ENCODE measurements at regions not wholly inside any gene's neighbourhood (a gene's known extent, or its start where the extent isn't known, plus 50 kb on each side); places are given as distances from the start of the nearest gene placed in this dataset.
"Not testable (repeated sequence)": the region's sequence is repeated elsewhere in the genome, so short reads cannot be mapped to it uniquely, and the experiment has no call there.

- DNase-seq; H3K4me3 ChIP-seq (ENCODE audit: insufficient read depth, low read depth, low read length); H3K27me3 ChIP-seq (ENCODE audit: control insufficient read depth, insufficient read depth, low read length); H3K36me3 ChIP-seq (replicated peaks; ENCODE audit: control insufficient read depth, insufficient read depth, low read length): not testable (repeated sequence)
Measured at GRCh38 chr4:10388146-10388545, 69.1 kb downstream of the ZNF518B start.

- H3K36me3 ChIP-seq (replicated peaks; ENCODE audit: control insufficient read depth, insufficient read depth, low read length): no peaks in the 10 kb centered on the region
- no peak for DNase-seq
- H3K27me3 ChIP-seq (ENCODE audit: control insufficient read depth, insufficient read depth, low read length): no peaks in the 10 kb centered on the region
- no peak overlapping the region for H3K4me3 ChIP-seq (ENCODE audit: insufficient read depth, low read depth, low read length)
Measured at GRCh38 chr4:10385994-10386394, 71.2 kb downstream of the ZNF518B start.

- Histone ChIP-seq H3K4me3 (ENCODE audit: insufficient read depth, low read depth, low read length) (no peak overlapping the region), H3K36me3 (replicated peaks; ENCODE audit: control insufficient read depth, insufficient read depth, low read length) (no peaks in the 10 kb centered on the region), H3K27me3 (ENCODE audit: control insufficient read depth, insufficient read depth, low read length) (no peaks in the 10 kb centered on the region)
- no peak for DNase-seq
Measured at GRCh38 chr4:10384974-10385373, 72.3 kb downstream of the ZNF518B start.

- DNase-seq: no peak
- no peaks in the 10 kb centered on the region for H3K36me3 ChIP-seq (replicated peaks; ENCODE audit: control insufficient read depth, insufficient read depth, low read length)
- H3K27me3 ChIP-seq (ENCODE audit: control insufficient read depth, insufficient read depth, low read length): no peaks in the 10 kb centered on the region
- H3K4me3 ChIP-seq (ENCODE audit: insufficient read depth, low read depth, low read length): no peak overlapping the region
Measured at GRCh38 chr4:10383417-10383816, 73.8 kb downstream of the ZNF518B start.

- H3K36me3 ChIP-seq (replicated peaks; ENCODE audit: control insufficient read depth, insufficient read depth, low read length); H3K27me3 ChIP-seq (ENCODE audit: control insufficient read depth, insufficient read depth, low read length); DNase-seq; H3K4me3 ChIP-seq (ENCODE audit: insufficient read depth, low read depth, low read length): not testable (repeated sequence)
Measured at GRCh38 chr4:10382171-10382570, 75.1 kb downstream of the ZNF518B start.

- Histone ChIP-seq H3K36me3 (replicated peaks; ENCODE audit: control insufficient read depth, insufficient read depth, low read length) (no peaks in the 10 kb centered on the region), H3K27me3 (ENCODE audit: control insufficient read depth, insufficient read depth, low read length) (no peaks in the 10 kb centered on the region), H3K4me3 (ENCODE audit: insufficient read depth, low read depth, low read length) (no peak overlapping the region)
- no peak for DNase-seq
Measured at GRCh38 chr4:10381146-10381545, 76.1 kb downstream of the ZNF518B start.

- no peak overlapping the region for H3K4me3 ChIP-seq (ENCODE audit: insufficient read depth, low read depth, low read length)
- no peak for DNase-seq
- no peaks in the 10 kb centered on the region for H3K36me3 ChIP-seq (replicated peaks; ENCODE audit: control insufficient read depth, insufficient read depth, low read length)
- H3K27me3 ChIP-seq (ENCODE audit: control insufficient read depth, insufficient read depth, low read length): no peaks in the 10 kb centered on the region
Measured at GRCh38 chr4:10380735-10381134, 76.5 kb downstream of the ZNF518B start.

- DNase-seq: peak; percentile 25
- H3K36me3 ChIP-seq (replicated peaks; ENCODE audit: control insufficient read depth, insufficient read depth, low read length): no peaks in the 10 kb centered on the region
- H3K4me3 ChIP-seq (ENCODE audit: insufficient read depth, low read depth, low read length): no peak overlapping the region
- H3K27me3 ChIP-seq (ENCODE audit: control insufficient read depth, insufficient read depth, low read length): no peaks in the 10 kb centered on the region
Measured at GRCh38 chr4:10371869-10372471, 85.3 kb downstream of the ZNF518B start.

GRCh38 chr4:10371121-10371520 lies 86.1 kb downstream of the ZNF518B start:
- H3K27me3 ChIP-seq (ENCODE audit: control insufficient read depth, insufficient read depth, low read length): no peaks in the 10 kb centered on the region
- H3K36me3 ChIP-seq (replicated peaks; ENCODE audit: control insufficient read depth, insufficient read depth, low read length): no peaks in the 10 kb centered on the region
- no peak for DNase-seq
- no peak overlapping the region for H3K4me3 ChIP-seq (ENCODE audit: insufficient read depth, low read depth, low read length)

- no peak for DNase-seq
- H3K36me3 ChIP-seq (replicated peaks; ENCODE audit: control insufficient read depth, insufficient read depth, low read length): no peaks in the 10 kb centered on the region
- H3K27me3 ChIP-seq (ENCODE audit: control insufficient read depth, insufficient read depth, low read length): no peaks in the 10 kb centered on the region
- no peak overlapping the region for H3K4me3 ChIP-seq (ENCODE audit: insufficient read depth, low read depth, low read length)
Measured at GRCh38 chr4:10369517-10369916, 87.7 kb downstream of the ZNF518B start.

GRCh38 chr4:10366628-10367027 lies 90.6 kb downstream of the ZNF518B start:
- Histone ChIP-seq H3K4me3 (ENCODE audit: insufficient read depth, low read depth, low read length) (no peak overlapping the region), H3K36me3 (replicated peaks; ENCODE audit: control insufficient read depth, insufficient read depth, low read length) (no peaks in the 10 kb centered on the region), H3K27me3 (ENCODE audit: control insufficient read depth, insufficient read depth, low read length) (no peaks in the 10 kb centered on the region)
- DNase-seq: no peak

GRCh38 chr4:10364194-10364593 lies 93.0 kb downstream of the ZNF518B start:
- Histone ChIP-seq H3K36me3 (replicated peaks; ENCODE audit: control insufficient read depth, insufficient read depth, low read length) (no peaks in the 10 kb centered on the region), H3K4me3 (ENCODE audit: insufficient read depth, low read depth, low read length) (no peak overlapping the region), H3K27me3 (ENCODE audit: control insufficient read depth, insufficient read depth, low read length) (no peaks in the 10 kb centered on the region)
- no peak for DNase-seq

GRCh38 chr4:10354746-10355145 lies 102.5 kb downstream of the ZNF518B start:
- H3K36me3 ChIP-seq (replicated peaks; ENCODE audit: control insufficient read depth, insufficient read depth, low read length): no peaks in the 10 kb centered on the region

GRCh38 chr4:10354225-10354624 lies 103.0 kb downstream of the ZNF518B start:
- no peaks in the 10 kb centered on the region for H3K36me3 ChIP-seq (replicated peaks; ENCODE audit: control insufficient read depth, insufficient read depth, low read length)
- H3K27me3 ChIP-seq (ENCODE audit: control insufficient read depth, insufficient read depth, low read length): no peaks in the 10 kb centered on the region
- no peak for DNase-seq
- no peak overlapping the region for H3K4me3 ChIP-seq (ENCODE audit: insufficient read depth, low read depth, low read length)

More at GRCh38 chr4:10354746-10355145, 102.5 kb downstream of the ZNF518B start:
- Histone ChIP-seq H3K4me3 (ENCODE audit: insufficient read depth, low read depth, low read length) (no peak overlapping the region), H3K27me3 (ENCODE audit: control insufficient read depth, insufficient read depth, low read length) (no peaks in the 10 kb centered on the region)
- no peak for DNase-seq

GRCh38 chr4:10353110-10353509 lies 104.1 kb downstream of the ZNF518B start:
- H3K4me3 ChIP-seq (ENCODE audit: insufficient read depth, low read depth, low read length): no peak overlapping the region
- H3K36me3 ChIP-seq (replicated peaks; ENCODE audit: control insufficient read depth, insufficient read depth, low read length): no peaks in the 10 kb centered on the region
- H3K27me3 ChIP-seq (ENCODE audit: control insufficient read depth, insufficient read depth, low read length): no peaks in the 10 kb centered on the region
- DNase-seq: no peak

GRCh38 chr4:10348241-10348640 lies 109.0 kb downstream of the ZNF518B start:
- no peak for DNase-seq
- no peak overlapping the region for H3K4me3 ChIP-seq (ENCODE audit: insufficient read depth, low read depth, low read length)
- no peaks in the 10 kb centered on the region for H3K27me3 ChIP-seq (ENCODE audit: control insufficient read depth, insufficient read depth, low read length)
- no peaks in the 10 kb centered on the region for H3K36me3 ChIP-seq (replicated peaks; ENCODE audit: control insufficient read depth, insufficient read depth, low read length)

All from H7 (cell line).